Bronchial epithelial cell (primary cell): ENCODE measurements at regions not wholly inside any gene's neighbourhood (a gene's known extent, or its start where the extent isn't known, plus 50 kb on each side); places are given as distances from the start of the nearest gene placed in this dataset.

Experiments used
- DNase-seq: peaks from one replicate; pipeline ENCODE4 v3.0.0-alpha.2; 2010; ENCODE audit warnings: low read depth
- FAIRE-seq: peaks from 2 replicates; lab custom pipeline; 2011; peaks lifted over from hg19 to GRCh38; lab: Jason Lieb, UNC
- H3K27me3 ChIP-seq: 2 replicates; pipeline ENCODE4 v1.5.1; 2011; ENCODE audit warnings: low read length; ENCODE audit not compliant: control insufficient read depth, insufficient read depth
- H3K36me3 ChIP-seq: 2 replicates; pipeline ENCODE4 v1.5.1; 2011; ENCODE audit warnings: low read length; ENCODE audit not compliant: control insufficient read depth, insufficient read depth
- H3K4me3 ChIP-seq: 2 replicates; pipeline ENCODE4 v1.5.1; 2011; ENCODE audit warnings: mild to moderate bottlenecking, low read depth, low read length, control low read depth
- TF ChIP-seq, protein P1 (sequence below): IDR thresholded peaks from 2 replicates; pipeline ENCODE4 v1.5.1; 2011; ENCODE audit warnings: mild to moderate bottlenecking, moderate library complexity, low read length, control low read depth, inconsistent platforms; ENCODE audit not compliant: insufficient read depth, severe bottlenecking

DNA sequence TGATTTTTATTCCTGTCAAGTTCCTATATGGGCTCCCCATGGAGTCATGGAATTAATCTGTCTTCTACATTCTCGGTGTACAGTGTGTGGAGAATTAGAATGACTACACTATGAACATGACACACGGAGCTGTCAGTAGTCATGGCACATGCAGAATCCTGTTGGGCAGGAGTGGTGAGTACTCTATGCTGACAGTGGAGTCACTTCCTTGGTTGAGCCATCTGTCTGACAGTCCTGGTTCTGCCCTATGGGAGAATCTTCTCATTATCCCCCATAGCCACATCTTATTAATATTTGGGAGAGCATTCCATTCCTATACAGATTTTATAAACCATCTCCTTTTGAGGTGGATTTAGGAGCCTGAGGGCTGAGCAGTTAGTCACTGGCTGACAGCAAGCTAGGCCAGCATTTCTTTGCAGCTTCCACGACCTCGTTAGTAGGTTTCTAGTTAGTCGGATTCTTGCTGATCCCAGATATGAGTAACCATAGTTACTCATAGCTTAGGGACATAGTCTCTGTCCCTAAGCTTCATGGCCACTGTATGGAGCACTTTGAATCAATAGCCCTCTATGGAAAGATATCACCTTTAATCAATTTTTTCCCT, 90.6 kb downstream of the MDH1 start:
- DNase-seq = peak; percentile 90
- Histone ChIP-seq H3K27me3 (no peaks in the 10 kb centered on the region), H3K4me3 (no peak overlapping the region), H3K36me3 (no peaks in the 10 kb centered on the region)
- TF ChIP-seq, protein P1, sequence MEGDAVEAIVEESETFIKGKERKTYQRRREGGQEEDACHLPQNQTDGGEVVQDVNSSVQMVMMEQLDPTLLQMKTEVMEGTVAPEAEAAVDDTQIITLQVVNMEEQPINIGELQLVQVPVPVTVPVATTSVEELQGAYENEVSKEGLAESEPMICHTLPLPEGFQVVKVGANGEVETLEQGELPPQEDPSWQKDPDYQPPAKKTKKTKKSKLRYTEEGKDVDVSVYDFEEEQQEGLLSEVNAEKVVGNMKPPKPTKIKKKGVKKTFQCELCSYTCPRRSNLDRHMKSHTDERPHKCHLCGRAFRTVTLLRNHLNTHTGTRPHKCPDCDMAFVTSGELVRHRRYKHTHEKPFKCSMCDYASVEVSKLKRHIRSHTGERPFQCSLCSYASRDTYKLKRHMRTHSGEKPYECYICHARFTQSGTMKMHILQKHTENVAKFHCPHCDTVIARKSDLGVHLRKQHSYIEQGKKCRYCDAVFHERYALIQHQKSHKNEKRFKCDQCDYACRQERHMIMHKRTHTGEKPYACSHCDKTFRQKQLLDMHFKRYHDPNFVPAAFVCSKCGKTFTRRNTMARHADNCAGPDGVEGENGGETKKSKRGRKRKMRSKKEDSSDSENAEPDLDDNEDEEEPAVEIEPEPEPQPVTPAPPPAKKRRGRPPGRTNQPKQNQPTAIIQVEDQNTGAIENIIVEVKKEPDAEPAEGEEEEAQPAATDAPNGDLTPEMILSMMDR = no peak
- FAIRE-seq = no peak

DNA sequence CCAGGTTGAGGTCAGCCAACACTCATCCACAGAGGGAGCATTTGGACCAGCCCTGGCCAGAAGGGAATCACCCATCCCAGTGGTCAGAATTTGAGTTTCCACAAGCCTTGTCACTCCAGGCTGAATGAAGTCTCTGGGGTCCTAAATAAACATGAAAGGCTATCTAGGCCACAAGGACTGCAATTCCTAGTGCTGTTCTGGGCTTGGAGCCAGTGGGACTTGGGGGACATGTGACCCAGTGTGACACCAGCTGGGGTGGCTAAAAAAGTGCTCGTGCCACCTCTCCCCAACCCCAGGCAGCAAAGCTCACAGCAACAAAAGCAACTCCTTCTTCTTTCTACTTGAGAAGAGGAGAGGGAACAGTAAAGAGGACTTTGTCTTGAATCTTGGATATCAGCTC, 91.7 kb downstream of the MDH1 start:
- no peaks in the 10 kb centered on the region for H3K27me3 ChIP-seq
- FAIRE-seq = peak; percentile 88
- TF ChIP-seq, protein P1 = no peak

GRCh38 chr2:63681896-63682295, 93.1 kb downstream of the MDH1 start:
- H3K27me3 ChIP-seq = no peaks in the 10 kb centered on the region
- peak; percentile 85 for DNase-seq
- H3K36me3 ChIP-seq = no peaks in the 10 kb centered on the region
- FAIRE-seq = peak; percentile 23
- H3K4me3 ChIP-seq = no peak overlapping the region
- TF ChIP-seq, protein P1 = no peak

More for the DNA sequence above, 91.7 kb downstream of the MDH1 start:
- no peaks in the 10 kb centered on the region for H3K36me3 ChIP-seq
- no peak for DNase-seq
- H3K4me3 ChIP-seq = no peak overlapping the region

DNA sequence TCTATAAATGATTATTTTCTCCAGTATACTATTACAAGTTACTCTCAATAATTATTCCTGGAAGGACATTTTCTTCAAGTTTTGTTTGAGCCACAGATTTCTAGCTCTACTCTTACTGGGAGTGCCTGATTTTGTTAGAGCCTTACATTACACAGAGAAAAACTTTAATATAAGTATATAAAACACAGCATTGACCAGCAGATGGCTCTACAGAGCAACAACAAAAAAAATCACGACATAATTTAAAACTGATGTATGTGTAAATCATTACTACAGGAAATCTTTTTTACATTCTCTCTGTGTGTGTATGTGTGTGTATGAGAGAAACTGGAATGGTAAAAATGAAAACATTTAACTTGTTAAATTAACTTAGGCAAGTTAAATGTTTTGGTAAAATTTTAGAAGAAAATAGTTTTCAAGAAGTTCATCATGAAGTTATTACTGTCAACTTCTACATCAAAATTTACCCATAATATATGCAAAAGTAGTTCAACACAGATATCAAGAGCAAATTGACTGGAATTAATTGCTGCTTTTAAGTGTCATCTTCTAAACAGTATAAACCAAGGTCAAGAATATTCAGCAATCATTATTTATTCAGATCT, 103.3 kb downstream of the MDH1 start:
- TF ChIP-seq, protein P1 = peak; percentile 23
- FAIRE-seq (no peak), DNase-seq (peak; percentile 61)
- no peaks in the 10 kb centered on the region for H3K27me3 ChIP-seq
- H3K36me3 ChIP-seq = no peaks in the 10 kb centered on the region
- no peak overlapping the region for H3K4me3 ChIP-seq

- no peaks in the 10 kb centered on the region for H3K36me3 ChIP-seq
- DNase-seq (no peak), FAIRE-seq (no peak)
- H3K27me3 ChIP-seq = no peaks in the 10 kb centered on the region
- TF ChIP-seq, protein P1 = no peak
- no peak overlapping the region for H3K4me3 ChIP-seq
These were observed 106.8 kb downstream of the MDH1 start for GRCh38 chr2:63695583-63695982.
